GM18868 (cell line): ENCODE measurements at regions not wholly inside any gene's neighbourhood (a gene's known extent, or its start where the extent isn't known, plus 50 kb on each side); places are given as distances from the start of the nearest gene placed in this dataset.
"Not testable (repeated sequence)": the region's sequence is repeated elsewhere in the genome, so short reads cannot be mapped to it uniquely, and the experiment has no call there.

Experiments used
- ATAC-seq: cut with Tn5 transposase; IDR thresholded peaks from one replicate; pipeline ENCODE4 v1.9.1; 2021; ENCODE audit warnings: mild to moderate bottlenecking, moderate library complexity; ENCODE audit not compliant: unreplicated experiment

GRCh38 chr2:57465067-57465466 is 581.5 kb upstream of the VRK2 start:
- ATAC-seq: no peak

DNA sequence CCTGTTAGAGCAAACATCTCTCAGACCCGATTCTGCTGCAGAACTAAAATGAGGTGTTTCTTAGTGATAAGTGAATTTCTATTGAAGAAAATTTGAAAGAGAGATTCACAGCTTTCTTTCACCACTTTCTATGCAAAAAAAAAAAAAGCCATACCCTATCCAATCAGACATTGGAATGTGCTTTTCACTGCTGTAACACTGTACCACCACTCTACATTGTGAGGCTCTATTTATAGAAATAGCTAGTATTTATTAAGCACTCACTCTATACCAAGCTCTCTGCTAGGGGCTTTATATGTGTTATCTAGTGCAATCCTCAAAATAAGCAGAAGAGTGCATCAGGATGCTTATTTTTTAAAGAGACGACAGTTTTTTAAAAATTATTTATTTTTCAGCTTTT is 580.6 kb upstream of the VRK2 start:
- ATAC-seq: no peak

DNA sequence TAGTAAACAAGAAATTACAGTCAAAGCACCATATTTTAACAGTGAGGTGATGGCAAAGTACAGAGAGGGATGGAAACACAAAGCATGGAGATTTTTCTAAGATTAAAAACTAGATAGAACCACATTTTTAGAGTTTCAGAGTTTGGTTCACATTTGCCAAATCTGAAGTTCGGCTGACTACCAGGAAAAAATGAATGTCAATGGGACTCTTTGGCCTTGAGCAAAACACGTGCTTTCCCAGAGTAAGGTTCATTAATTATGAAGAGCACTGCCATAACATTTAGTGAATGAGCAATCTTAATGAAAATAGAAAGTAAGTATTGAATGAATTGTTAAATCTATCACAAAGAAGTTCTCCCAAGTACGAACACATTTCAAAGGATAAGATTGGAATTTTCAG is 571.2 kb upstream of the VRK2 start:
- ATAC-seq: no peak

DNA sequence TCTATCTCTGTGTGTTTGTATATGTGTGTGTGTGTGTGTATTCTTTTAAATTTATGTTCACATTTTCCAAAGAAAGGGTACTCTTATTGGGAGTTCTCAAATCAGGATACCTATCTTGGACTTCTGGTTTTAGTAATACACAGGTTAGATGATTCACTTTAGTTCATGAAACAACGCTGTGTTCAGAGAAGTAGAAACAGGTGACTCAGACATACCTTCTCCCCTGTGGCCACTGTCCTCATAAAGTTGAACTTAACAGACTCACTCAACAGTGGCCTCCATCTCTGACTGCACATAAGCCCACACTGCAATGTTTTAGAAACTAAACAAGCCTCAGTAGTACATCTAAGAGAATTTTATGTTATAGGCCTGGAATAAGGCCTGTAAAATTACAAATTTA is 566.6 kb upstream of the VRK2 start:
- ATAC-seq: no peak

GRCh38 chr2:57488061-57488460 is 558.5 kb upstream of the VRK2 start:
- ATAC-seq: no peak

DNA sequence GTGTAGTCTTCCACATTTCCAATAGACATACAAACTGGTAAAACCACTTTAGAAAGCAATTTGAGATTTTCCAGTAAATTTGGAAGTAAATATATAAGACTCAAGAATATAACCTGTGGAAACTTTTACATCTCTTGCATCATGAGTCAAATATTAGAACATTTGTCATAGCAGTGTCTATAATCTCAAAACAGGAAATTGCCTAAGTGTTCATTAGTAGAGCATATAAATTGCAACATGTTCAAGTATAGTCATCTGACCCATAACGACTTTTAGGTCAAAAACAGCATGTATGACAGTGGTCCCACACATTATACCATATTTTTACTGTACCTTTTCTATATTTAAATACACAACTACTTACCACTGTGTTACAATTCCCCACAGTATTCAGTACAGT is 555.9 kb upstream of the VRK2 start:
- ATAC-seq: no peak

GRCh38 chr2:57491213-57491612 is 555.4 kb upstream of the VRK2 start:
- ATAC-seq: no peak

DNA sequence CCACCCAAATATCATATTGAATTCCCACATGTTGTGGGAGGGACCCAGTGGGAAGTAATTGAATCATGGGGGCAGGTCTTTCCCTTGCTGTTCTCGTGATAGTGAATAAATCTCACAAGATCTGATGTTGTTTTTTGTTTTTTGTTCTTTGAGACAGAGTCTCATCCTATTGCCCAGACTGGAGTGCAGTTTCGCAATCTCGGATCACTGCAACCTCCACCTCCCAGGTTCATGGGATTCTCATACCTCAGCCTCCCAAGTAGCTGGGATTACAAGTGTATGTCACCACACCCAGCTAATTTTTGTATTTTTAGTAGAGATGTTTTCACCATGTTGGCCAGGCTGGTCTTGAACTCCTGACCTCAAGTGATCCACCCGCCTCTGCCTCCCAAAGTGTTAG is 552.6 kb upstream of the VRK2 start:
- ATAC-seq: not testable (repeated sequence)

GRCh38 chr2:57497489-57498096 is 549.0 kb upstream of the VRK2 start:
- ATAC-seq: peak; percentile 92

DNA sequence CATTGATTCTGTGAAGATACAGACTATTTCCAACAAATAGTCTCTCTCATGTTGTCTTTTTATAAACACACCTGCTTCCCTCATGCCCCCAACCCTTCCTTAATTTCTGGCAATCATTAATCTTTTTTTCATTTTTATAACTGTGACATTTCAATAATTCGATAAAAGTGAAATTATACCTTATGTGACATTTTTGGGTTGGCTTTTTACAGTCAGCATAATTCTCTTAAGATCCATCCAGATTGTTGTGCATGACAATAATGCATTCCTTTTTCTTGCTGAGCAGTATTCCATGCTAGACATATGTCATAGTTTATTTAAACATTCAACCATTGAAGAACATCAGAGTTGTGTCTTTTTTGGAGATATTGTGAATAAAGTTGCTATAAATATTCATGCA is 541.8 kb upstream of the VRK2 start:
- ATAC-seq: no peak

- no peak for ATAC-seq
These were observed 537.4 kb upstream of the VRK2 start for GRCh38 chr2:57509189-57509588.

DNA sequence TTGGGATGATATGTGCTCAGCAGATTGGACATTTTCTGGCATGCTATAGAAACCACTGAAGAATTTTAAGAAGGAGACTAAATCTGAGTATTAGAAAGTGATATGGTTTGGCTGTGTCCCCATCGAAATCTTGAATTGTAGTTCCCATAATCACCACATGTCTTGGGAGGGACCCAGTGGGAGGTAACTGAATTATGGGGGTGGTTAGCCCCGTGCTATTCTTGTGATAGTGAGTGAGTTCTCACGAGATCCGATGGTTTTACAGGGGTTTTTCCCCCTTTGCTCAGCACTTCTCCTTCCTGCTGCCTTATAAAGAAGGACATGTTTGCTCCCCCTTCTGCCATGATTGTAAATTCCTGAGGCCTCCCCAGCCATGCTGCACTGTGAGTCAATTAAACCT is 535.9 kb upstream of the VRK2 start:
- no peak for ATAC-seq

- no peak for ATAC-seq
These were observed 531.2 kb upstream of the VRK2 start for GRCh38 chr2:57515366-57515765.

DNA sequence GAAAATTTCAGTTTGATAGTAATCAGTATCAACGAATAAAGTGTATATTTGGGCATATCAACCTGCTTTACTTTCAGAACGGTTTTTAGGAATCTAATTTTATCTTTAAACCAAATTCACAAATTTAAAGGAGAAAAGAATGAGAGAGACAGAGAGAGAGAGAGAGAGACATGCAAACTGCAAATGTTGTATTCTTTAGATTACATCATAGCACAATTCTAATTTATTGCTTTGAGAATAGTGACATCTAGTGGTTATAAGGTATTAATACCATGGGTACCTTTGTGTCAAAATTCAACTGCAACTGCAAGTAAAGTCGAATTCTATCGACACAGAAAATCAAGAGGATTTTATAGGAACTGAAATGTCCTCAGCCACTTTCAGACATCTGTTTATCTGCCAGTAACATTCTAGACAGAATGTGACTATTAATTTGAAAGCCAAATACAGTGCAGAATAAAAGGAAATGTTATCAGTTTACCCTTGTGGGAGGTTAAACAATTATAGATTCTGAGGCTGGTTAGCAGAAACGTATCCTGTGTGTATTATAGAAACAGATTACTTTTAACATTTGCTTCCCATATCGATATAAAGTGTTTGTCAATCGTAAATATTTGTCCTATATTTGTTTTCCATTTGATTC is 529.8 kb upstream of the VRK2 start:
- peak; percentile 93 for ATAC-seq

DNA sequence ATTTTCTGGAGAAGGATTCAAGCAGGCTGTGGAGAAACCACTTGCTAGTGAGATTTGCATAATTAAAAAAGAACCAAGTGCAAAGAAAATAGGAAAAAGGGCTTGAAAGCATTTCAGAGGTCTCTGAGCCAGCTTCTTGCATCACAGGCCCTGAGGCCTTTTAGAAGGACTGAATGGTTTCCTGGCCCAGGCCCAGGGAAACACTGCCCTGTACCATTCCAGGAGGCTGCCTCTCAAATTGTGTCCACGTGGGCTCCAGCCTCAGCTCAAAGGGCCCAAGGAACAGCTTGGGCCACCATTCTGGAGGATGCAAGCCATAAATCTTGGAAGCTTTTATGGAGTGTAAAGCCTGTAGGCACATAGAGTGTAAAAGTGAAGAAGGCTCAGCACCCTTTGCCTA is 523.3 kb upstream of the VRK2 start:
- no peak for ATAC-seq

- no peak for ATAC-seq
These were observed 518.9 kb upstream of the VRK2 start for GRCh38 chr2:57527685-57528084.

- ATAC-seq: no peak
These were observed 518.1 kb upstream of the VRK2 start for GRCh38 chr2:57528499-57528898.

DNA sequence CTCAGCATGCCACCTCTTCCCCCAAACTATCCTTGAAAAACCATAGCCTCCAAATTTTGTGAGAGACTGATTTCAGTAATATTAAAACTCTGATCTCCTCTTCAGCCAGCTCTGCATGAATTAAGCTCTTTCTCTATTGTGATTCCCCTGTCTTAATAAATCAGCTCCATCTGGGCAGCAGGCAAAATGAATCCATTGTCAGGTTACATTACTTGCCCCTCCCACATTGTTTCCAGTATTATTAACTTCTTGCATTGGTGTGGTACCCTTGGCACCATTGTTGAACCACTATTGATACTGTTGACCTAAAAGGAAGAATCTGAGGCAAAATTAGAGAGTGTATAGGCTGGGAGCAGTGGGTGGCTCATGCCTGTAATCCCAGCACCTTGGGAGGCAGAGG is 512.2 kb upstream of the VRK2 start:
- ATAC-seq: no peak

- peak; percentile 77 for ATAC-seq
These were observed 509.9 kb upstream of the VRK2 start for GRCh38 chr2:57536535-57537231.

- ATAC-seq: no peak
These were observed 506.8 kb upstream of the VRK2 start for GRCh38 chr2:57539761-57540160.

DNA sequence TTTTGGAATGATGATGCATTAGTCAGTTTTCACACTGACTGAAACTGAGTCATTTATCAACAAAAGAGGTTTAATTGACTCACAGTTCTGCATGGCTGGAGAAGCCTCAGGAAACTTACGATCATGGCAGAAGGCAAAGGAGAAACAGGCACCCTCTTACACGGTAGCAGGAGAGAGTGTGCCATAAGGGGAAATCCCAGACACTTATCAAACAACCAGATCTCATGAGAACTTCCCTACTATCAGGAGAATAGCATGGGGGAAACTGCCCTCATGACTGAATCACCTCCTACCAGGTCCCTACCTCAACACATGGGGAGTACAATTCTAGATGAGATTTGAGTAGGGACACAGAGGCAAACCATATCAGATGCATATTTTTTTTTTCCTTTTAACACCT is 504.5 kb upstream of the VRK2 start:
- no peak for ATAC-seq

GRCh38 chr2:57543211-57543610 is 503.4 kb upstream of the VRK2 start:
- ATAC-seq: no peak
